Heart right ventricle (tissue), 16 donors: ENCODE measurements at regions not wholly inside any gene's neighbourhood (a gene's known extent, or its start where the extent isn't known, plus 50 kb on each side); places are given as distances from the start of the nearest gene placed in this dataset.

Source experiments
- ATAC-seq, 8 donors: fragments of 200-7000 bp; cut with Tn5 transposase; one replicate each; pipeline ENCODE4 v1.9.1; 2020; ENCODE audit warnings: mild to moderate bottlenecking in 8 of 8, moderate library complexity in 8 of 8, moderate number of reproducible peaks in 1 of 8
- DNase-seq, 2 donors: peaks; one replicate each; pipeline ENCODE4 v3.0.0-alpha.2; 2020
- H3K27ac ChIP-seq, 10 donors: fragments of 200-600 bp; sonication (generic) in 2 of 10; one replicate each; pipeline versions ENCODE4 v1.5.0 to v1.8.0; 2020 to 2022; ENCODE audit warnings: mild to moderate bottlenecking in 3 of 10
- H3K27me3 ChIP-seq, 7 donors: fragments of 200-600 bp; one replicate each; pipeline ENCODE4 v1.8.0; 2021 to 2022; ENCODE audit warnings: mild to moderate bottlenecking in 2 of 7
- H3K36me3 ChIP-seq, 9 donors: fragments of 200-600 bp; sonication (generic) in 1 of 9; one replicate each; pipeline versions ENCODE4 v1.5.0 to v1.8.0; 2020 to 2022; ENCODE audit warnings: mild to moderate bottlenecking in 2 of 9
- H3K4me1 ChIP-seq, 9 donors: fragments of 200-600 bp; sonication (generic) in 1 of 9; one replicate each; pipeline versions ENCODE4 v1.5.0 to v1.8.0; 2020 to 2022; ENCODE audit warnings: mild to moderate bottlenecking in 4 of 9
- H3K4me3 ChIP-seq, 10 donors: fragments of 200-600 bp; sonication (generic) in 2 of 10; one replicate each; pipeline versions ENCODE4 v1.5.0 to v1.8.0; 2020 to 2022; ENCODE audit warnings: mild to moderate bottlenecking in 7 of 10, moderate library complexity in 2 of 10
- H3K9me3 ChIP-seq, 11 donors: fragments of 200-600 bp in 10 of 11; sonication (generic) in 2 of 11; one replicate each; pipeline versions ENCODE4 v1.5.0 to v1.8.0; 2013 to 2022; ENCODE audit warnings: mild to moderate bottlenecking in 2 of 11, control low read depth in 1 of 11, moderate library complexity in 1 of 11
- WGBS, 2 donors: extraction: QIAGEN DNeasy Blood & Tissue Kit; methylation state at CpG; one replicate each; pipeline ENCODE4 v1.1.7; 2013; ENCODE audit warnings: inconsistent platforms in 1 of 2; 5-methylcytosine and 5-hydroxymethylcytosine counted together
- intact Hi-C, 10 donors: fragments of 100-400 bp; cut with DNase I; formaldehyde crosslinking; loops; one replicate each; pipeline versions ENCODE4 v1.11.1 to v1.14.2; 2022
- TF ChIP-seq, protein P1 (sequence below), 9 donors: fragments of 200-600 bp; sonication (generic) in 2 of 9; IDR thresholded peaks; one replicate each; pipeline versions ENCODE4 v1.5.0 to v1.8.0; 2021 to 2022; ENCODE audit warnings: antibody characterized with exemption in 9 of 9, mild to moderate bottlenecking in 5 of 9, moderate library complexity in 1 of 9
- donor health status: Arrhythmogenic right ventricular cardiomyopathy.
- donor health status: ischemic (EF 13 %, LVEDD 7.1; RV severe dilation, severe dysfunction).
- donor health status: healthy with polysubstance abuse.
- donor health status: DM: no; HTN: yes; CAD: no.
- donor health status: DM: no; HTN: no; CAD: no.
- donor health status: ischemic (EF 25% LVEDD 6.9; RV normal size, moderate dysfunction).
- donor health status: ischemic (EF 25% LVEDD 5.7; RV mildly dilated, moderate dysfunction).
- donor health status: healthy.
- donor health status: DM: yes; HTN: yes; CAD: no.
- donor health status: Ischemic cardiomyopathy.
- donor health status: ischemic (EF 35%, LVEDD 5.7; RV mildly dilated, moderate dysfunction).
- donor health status: nonischemic (EF 11% LVEDD 7.7; RV severe dilation, severe dysfunction).
- donor health status: DM: yes; HTN: yes; CAD: no.
- donor health status: PGD.
- donor health status: ischemic (EF 29% LVEDD 5.4; RV normal size, mild dysfunction).
- donor health status: nonischemic (EF 23%, LVEDD 6.1; RV moderate dilation, normal function).

DNA sequence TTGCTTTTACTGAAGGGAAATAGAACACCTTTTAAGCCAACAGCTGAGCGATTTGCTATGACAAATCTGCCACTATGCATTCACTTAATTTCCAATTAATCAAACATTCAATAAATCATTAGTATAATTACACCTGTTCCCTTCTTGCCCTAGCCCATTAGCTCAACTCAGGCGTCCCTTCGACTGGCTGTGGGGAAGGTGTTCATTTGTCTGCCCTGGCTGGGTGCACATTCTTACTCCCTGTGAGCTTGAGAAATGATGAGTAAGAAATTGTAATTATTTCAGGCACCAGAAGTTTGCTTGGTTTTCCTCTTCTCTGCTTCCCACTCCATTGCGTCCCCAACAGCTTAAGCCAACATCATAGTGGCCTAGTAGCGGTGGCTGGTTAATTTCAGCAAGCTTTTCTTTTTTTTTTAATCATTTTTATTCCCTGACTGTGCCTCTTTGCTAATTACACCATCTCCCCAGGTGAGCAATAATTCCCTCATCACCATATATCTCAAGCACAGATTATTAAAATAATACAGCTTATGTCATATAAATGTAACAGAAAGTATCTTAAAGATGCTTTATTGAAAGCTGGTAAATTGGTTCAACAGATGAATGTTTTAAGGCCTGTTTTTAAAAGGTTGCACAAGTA lies 623.9 kb upstream of the RBFOX1 start:
- Histone ChIP-seq H3K9me3 (peaks cover 0 to 4% (median 0%) of the 10 kb centered on the region in 11 donors), H3K27me3 (no peaks in the 10 kb centered on the region), H3K4me1 (no peaks in the 10 kb centered on the region), H3K27ac (no peak overlapping the region), H3K4me3 (no peak overlapping the region), H3K36me3 (no peaks in the 10 kb centered on the region)
- intact Hi-C loops = no loop called here
- TF ChIP-seq, protein P1, sequence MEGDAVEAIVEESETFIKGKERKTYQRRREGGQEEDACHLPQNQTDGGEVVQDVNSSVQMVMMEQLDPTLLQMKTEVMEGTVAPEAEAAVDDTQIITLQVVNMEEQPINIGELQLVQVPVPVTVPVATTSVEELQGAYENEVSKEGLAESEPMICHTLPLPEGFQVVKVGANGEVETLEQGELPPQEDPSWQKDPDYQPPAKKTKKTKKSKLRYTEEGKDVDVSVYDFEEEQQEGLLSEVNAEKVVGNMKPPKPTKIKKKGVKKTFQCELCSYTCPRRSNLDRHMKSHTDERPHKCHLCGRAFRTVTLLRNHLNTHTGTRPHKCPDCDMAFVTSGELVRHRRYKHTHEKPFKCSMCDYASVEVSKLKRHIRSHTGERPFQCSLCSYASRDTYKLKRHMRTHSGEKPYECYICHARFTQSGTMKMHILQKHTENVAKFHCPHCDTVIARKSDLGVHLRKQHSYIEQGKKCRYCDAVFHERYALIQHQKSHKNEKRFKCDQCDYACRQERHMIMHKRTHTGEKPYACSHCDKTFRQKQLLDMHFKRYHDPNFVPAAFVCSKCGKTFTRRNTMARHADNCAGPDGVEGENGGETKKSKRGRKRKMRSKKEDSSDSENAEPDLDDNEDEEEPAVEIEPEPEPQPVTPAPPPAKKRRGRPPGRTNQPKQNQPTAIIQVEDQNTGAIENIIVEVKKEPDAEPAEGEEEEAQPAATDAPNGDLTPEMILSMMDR (IDR thresholded peaks at IDR 0.05) = no peak
- DNase-seq (no peak), ATAC-seq (no peak)
- WGBS, 2 donors = 82 to 88% methylated on average over 5 of the region's 5 CpGs

DNA sequence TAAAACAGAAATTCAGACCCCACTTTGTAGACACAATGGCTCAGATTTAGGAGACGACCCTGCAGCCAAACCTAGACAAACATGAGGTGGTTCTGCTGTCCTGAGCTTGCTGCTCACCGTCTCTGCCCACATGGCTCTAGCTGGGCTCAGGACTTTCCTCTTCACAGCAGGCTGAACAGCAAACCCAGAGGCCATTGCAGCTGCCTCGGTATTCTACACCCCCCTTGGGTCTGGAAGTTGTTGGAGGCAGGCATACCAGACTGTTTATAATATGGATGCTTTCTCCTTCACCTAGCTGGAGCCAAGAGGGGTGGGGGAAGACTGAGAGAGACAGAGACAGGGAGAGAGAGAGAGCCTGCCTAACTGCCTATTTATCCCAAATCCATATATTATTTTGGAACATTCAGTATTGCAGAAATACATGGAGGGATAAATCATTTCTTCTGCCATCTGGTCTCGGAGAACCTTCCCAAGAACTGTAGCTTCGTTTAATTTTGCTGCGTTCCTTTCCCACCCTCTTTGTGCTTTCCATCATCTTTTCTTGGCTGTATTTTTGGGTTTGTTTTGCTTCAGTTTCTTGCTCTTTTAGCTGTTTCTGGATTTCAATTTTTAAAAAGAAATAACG lies 628.2 kb upstream of the RBFOX1 start:
- H3K4me3 ChIP-seq = no peak overlapping the region
- TF ChIP-seq, protein P1 (IDR thresholded peaks at IDR 0.05) = no peak
- 53 to 55% methylated on average over 7 of the region's 7 CpGs for WGBS, 2 donors
- no peak overlapping the region for H3K27ac ChIP-seq
- ATAC-seq (no peak), DNase-seq (no peak)
- H3K4me1 ChIP-seq = no peaks in the 10 kb centered on the region
- peaks cover 0 to 7% (median 0%) of the 10 kb centered on the region in 11 donors for H3K9me3 ChIP-seq
- H3K27me3 ChIP-seq = no peaks in the 10 kb centered on the region
- intact Hi-C loops = no loop called here
- H3K36me3 ChIP-seq = no peaks in the 10 kb centered on the region

DNA sequence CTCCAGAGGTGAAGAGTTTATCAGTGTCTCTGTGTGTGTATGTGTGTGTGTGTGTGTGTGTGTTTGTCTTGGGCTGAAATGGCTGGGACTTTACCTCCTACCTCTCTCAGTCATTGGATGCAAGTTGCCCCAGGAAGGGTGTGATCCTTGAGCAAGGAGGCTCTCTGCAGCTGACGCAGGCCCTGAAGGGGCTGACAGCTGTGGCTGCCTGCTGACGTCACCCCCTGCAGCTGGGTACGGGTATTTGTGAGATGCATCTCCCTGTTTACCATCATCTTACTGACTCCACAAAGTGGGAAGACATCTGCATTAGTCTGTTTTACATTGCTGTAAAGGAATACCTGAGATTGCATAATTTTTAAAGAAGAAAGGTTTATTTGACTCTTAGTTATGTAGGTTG lies 631.5 kb upstream of the RBFOX1 start:
- Histone ChIP-seq H3K27me3 (no peaks in the 10 kb centered on the region), H3K27ac (no peak overlapping the region), H3K9me3 (peaks cover 0 to 11% (median 0%) of the 10 kb centered on the region in 11 donors), H3K4me1 (no peaks in the 10 kb centered on the region), H3K36me3 (no peaks in the 10 kb centered on the region), H3K4me3 (no peak overlapping the region)
- ATAC-seq (no peak), DNase-seq (no peak)
- WGBS, 2 donors = 17 to 20% methylated on average over 3 of the region's 3 CpGs
- intact Hi-C loops = no loop called here
- TF ChIP-seq, protein P1 (IDR thresholded peaks at IDR 0.05) = no peak

DNA sequence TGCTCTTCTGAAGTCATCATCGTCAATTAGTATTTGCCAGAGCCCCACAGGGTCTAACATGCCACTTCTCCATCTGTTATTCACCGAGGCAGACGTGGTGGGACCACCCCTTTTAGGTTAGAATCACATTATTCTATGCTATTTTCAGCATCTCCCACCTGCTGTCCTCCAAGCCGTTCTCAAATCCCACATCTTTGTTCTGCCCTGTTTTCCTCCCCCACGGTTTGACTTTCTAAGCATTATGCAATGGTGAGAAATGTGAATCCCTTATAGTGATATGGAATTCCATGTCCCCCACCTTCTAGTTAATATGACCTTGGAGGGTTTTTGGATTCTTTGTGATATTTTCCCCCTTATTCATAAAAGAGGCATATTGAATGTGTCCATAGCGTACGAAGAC lies 634.1 kb upstream of the RBFOX1 start:
- Histone ChIP-seq H3K9me3 (peaks cover 0 to 11% (median 0%) of the 10 kb centered on the region in 11 donors), H3K36me3 (no peaks in the 10 kb centered on the region), H3K4me3 (no peak overlapping the region), H3K27me3 (no peaks in the 10 kb centered on the region), H3K4me1 (no peaks in the 10 kb centered on the region), H3K27ac (no peak overlapping the region)
- intact Hi-C loops = no loop called here
- no peak for DNase-seq
- WGBS, 2 donors = 66 to 68% methylated on average over 7 of the region's 7 CpGs
- TF ChIP-seq, protein P1 (IDR thresholded peaks at IDR 0.05) = no peak
- ATAC-seq = no peak
